Mesenchymal stem cell (in vitro differentiated cells and primary cell): ENCODE measurements at regions not wholly inside any gene's neighbourhood (a gene's known extent, or its start where the extent isn't known, plus 50 kb on each side); places are given as distances from the start of the nearest gene placed in this dataset.

Source experiments
- DNase-seq: peaks from one replicate; pipeline ENCODE4 v3.0.0-alpha.2; 2013
- H2AFZ ChIP-seq: one replicate; pipeline ENCODE4 v1.6.1; 2013; ENCODE audit warnings: low read depth, mild to moderate bottlenecking, control low read depth, inconsistent platforms, low read length, moderate library complexity
- H2AK5ac ChIP-seq: 2 replicates; pipeline ENCODE4 v1.6.1; 2013; ENCODE audit warnings: low read length, moderate library complexity, mild to moderate bottlenecking, inconsistent platforms; ENCODE audit not compliant: severe bottlenecking
- H2BK120ac ChIP-seq: one replicate; pipeline ENCODE4 v1.6.1; 2013; ENCODE audit warnings: low read depth, mild to moderate bottlenecking, inconsistent platforms, low read length, moderate library complexity
- H2BK12ac ChIP-seq, 2 experiments: one replicate each; pipeline ENCODE4 v1.6.1; 2013; ENCODE audit warnings: inconsistent platforms in 2 of 2, low read length in 2 of 2, mild to moderate bottlenecking in 2 of 2, moderate library complexity in 2 of 2, control low read depth in 1 of 2
- H2BK15ac ChIP-seq: one replicate; pipeline ENCODE4 v1.6.1; 2013; ENCODE audit warnings: mild to moderate bottlenecking, low read depth, inconsistent platforms; ENCODE audit not compliant: poor library complexity, severe bottlenecking
- H2BK5ac ChIP-seq: 2 replicates; pipeline ENCODE4 v1.6.1; 2013; ENCODE audit warnings: low read depth, mild to moderate bottlenecking, low read length, control low read depth, inconsistent platforms; ENCODE audit not compliant: poor library complexity, severe bottlenecking
- H3K14ac ChIP-seq, 2 experiments: one replicate each; pipeline ENCODE4 v1.6.1; 2013; ENCODE audit warnings: inconsistent platforms in 2 of 2, low read length in 2 of 2, control low read depth in 1 of 2, mild to moderate bottlenecking in 1 of 2, moderate library complexity in 1 of 2
- H3K18ac ChIP-seq, 2 experiments: one replicate each; pipeline ENCODE4 v1.6.1; 2013; ENCODE audit warnings: inconsistent platforms in 2 of 2, low read length in 2 of 2, control low read depth in 1 of 2, low read depth in 1 of 2, mild to moderate bottlenecking in 1 of 2
- H3K23ac ChIP-seq, 2 experiments: one replicate each; pipeline ENCODE4 v1.6.1; 2013; ENCODE audit warnings: inconsistent platforms in 2 of 2, low read length in 2 of 2, mild to moderate bottlenecking in 2 of 2, moderate library complexity in 2 of 2, control low read depth in 1 of 2
- H3K27ac ChIP-seq: 2 replicates; pipeline ENCODE4 v1.5.1; 2013; ENCODE audit warnings: mild to moderate bottlenecking, moderate library complexity, low read length, control low read depth, inconsistent platforms; ENCODE audit not compliant: poor library complexity, severe bottlenecking
- H3K27me3 ChIP-seq, 2 experiments: 2 replicates each; pipeline versions ENCODE4 v1.6.1 to v1.7.0; 2013; ENCODE audit warnings: low read length in 2 of 2, mild to moderate bottlenecking in 2 of 2, moderate library complexity in 2 of 2, control low read depth in 1 of 2, inconsistent platforms in 1 of 2; ENCODE audit not compliant: control insufficient read depth in 1 of 2, insufficient read depth in 1 of 2
- H3K36me3 ChIP-seq, 2 experiments: 2 replicates each; pipeline versions ENCODE4 v1.6.1 to v1.7.0; 2013; ENCODE audit warnings: low read length in 2 of 2, control low read depth in 1 of 2, inconsistent platforms in 1 of 2, low read depth in 1 of 2, mild to moderate bottlenecking in 1 of 2; ENCODE audit not compliant: insufficient read depth in 2 of 2, control insufficient read depth in 1 of 2
- H3K4ac ChIP-seq, 2 experiments: one replicate each; pipeline ENCODE4 v1.6.1; 2013; ENCODE audit warnings: inconsistent platforms in 2 of 2, low read length in 2 of 2, mild to moderate bottlenecking in 2 of 2, moderate library complexity in 2 of 2, control low read depth in 1 of 2, low read depth in 1 of 2
- H3K4me1 ChIP-seq: 2 replicates; pipeline ENCODE4 v1.6.1; 2013; ENCODE audit warnings: low read depth, low read length, control low read depth; ENCODE audit not compliant: control insufficient read depth, insufficient read depth
- H3K4me2 ChIP-seq: 2 replicates; pipeline ENCODE4 v1.6.1; 2013; ENCODE audit warnings: low read length, mild to moderate bottlenecking, inconsistent platforms; ENCODE audit not compliant: poor library complexity, severe bottlenecking
- H3K4me3 ChIP-seq, 2 experiments: 2 replicates each; pipeline versions ENCODE4 v1.5.1 to v1.7.0; 2013; ENCODE audit warnings: low read length in 2 of 2, mild to moderate bottlenecking in 2 of 2, control low read depth in 1 of 2, low read depth in 1 of 2; ENCODE audit not compliant: insufficient read depth in 1 of 2
- H3K79me1 ChIP-seq: replicated peaks from 2 replicates; pipeline ENCODE4 v1.6.1; 2013; ENCODE audit warnings: mild to moderate bottlenecking, control low read depth, low read length, inconsistent platforms; ENCODE audit not compliant: poor library complexity, severe bottlenecking
- H3K9ac ChIP-seq: 2 replicates; pipeline ENCODE4 v1.7.0; 2013; ENCODE audit warnings: mild to moderate bottlenecking, low read length, moderate library complexity
- H3K9me3 ChIP-seq: 2 replicates; pipeline ENCODE4 v1.7.0; 2013; ENCODE audit warnings: mild to moderate bottlenecking, low read length; ENCODE audit not compliant: control insufficient read depth
- H4K8ac ChIP-seq: one replicate; pipeline ENCODE4 v1.6.1; 2013; ENCODE audit warnings: inconsistent platforms, mild to moderate bottlenecking, low read length, moderate library complexity
- H4K91ac ChIP-seq: one replicate; pipeline ENCODE4 v1.6.1; 2013; ENCODE audit warnings: mild to moderate bottlenecking, low read length, inconsistent platforms
- WGBS: methylation state at CpG from one replicate; pipeline ENCODE4 v1.1.7; 2013; ENCODE audit warnings: mixed read lengths; 5-methylcytosine and 5-hydroxymethylcytosine counted together

- peak overlapping the region in 1 of 2 experiments; percentile 23 for H2BK12ac ChIP-seq
- no peak overlapping the region for H3K4me2 ChIP-seq
- no peak overlapping the region for H2BK5ac ChIP-seq
- no peaks in the 10 kb centered on the region for H3K9me3 ChIP-seq
- no peak overlapping the region for H2BK15ac ChIP-seq
- no peak overlapping the region for H4K8ac ChIP-seq
- no peak overlapping the region for H3K4ac ChIP-seq
- H2AK5ac ChIP-seq, result peak overlapping the region; percentile 34
- peak; percentile 88 for DNase-seq
- no peak overlapping the region for H4K91ac ChIP-seq
- no peak overlapping the region for H3K23ac ChIP-seq
- peak overlapping the region; percentile 16 for H3K27ac ChIP-seq
- no peak overlapping the region for H2AFZ ChIP-seq
- peaks cover 11% of the 10 kb centered on the region for H3K4me1 ChIP-seq
- H2BK120ac ChIP-seq, result no peak overlapping the region
- H3K36me3 ChIP-seq, result no peaks in the 10 kb centered on the region
- no peaks in the 10 kb centered on the region for H3K79me1 ChIP-seq
- no peaks in the 10 kb centered on the region for H3K27me3 ChIP-seq
- H3K9ac ChIP-seq, result peak overlapping the region; percentile 36
- no peak overlapping the region for H3K14ac ChIP-seq
- peak overlapping the region in 1 of 2 experiments; percentile 6 for H3K18ac ChIP-seq
- WGBS, result no CpG with 5 or more reads among the region's 1 CpG
- no peak overlapping the region for H3K4me3 ChIP-seq
Observed at GRCh38 chr11:112318184-112318591, 57.5 kb upstream of the PLET1 start.

- DNase-seq, result no peak
- Histone ChIP-seq H3K4ac (no peak overlapping the region), H3K9me3 (no peaks in the 10 kb centered on the region), H3K4me2 (no peak overlapping the region), H2BK12ac (no peak overlapping the region), H3K79me1 (no peaks in the 10 kb centered on the region), H3K23ac (no peak overlapping the region), H2AK5ac (peak overlapping the region; percentile 34), H3K27ac (peak overlapping the region; percentile 16), H3K14ac (no peak overlapping the region), H3K4me3 (no peak overlapping the region), H3K4me1 (peaks cover 11% of the 10 kb centered on the region), H3K9ac (peak overlapping the region; percentile 36), H2BK120ac (no peak overlapping the region), H3K18ac (no peak overlapping the region), H4K91ac (no peak overlapping the region), H2AFZ (no peak overlapping the region), H2BK15ac (no peak overlapping the region), H3K27me3 (no peaks in the 10 kb centered on the region), H4K8ac (no peak overlapping the region), H2BK5ac (no peak overlapping the region), H3K36me3 (no peaks in the 10 kb centered on the region)
- 100% methylated on average over 1 of the region's 1 CpG for WGBS
Observed at GRCh38 chr11:112318661-112319060, 58.0 kb upstream of the PLET1 start.

- Histone ChIP-seq H3K36me3 (no peaks in the 10 kb centered on the region), H3K9me3 (no peaks in the 10 kb centered on the region), H4K8ac (no peak overlapping the region), H3K18ac (peak overlapping the region; percentile 31 to 41), H4K91ac (no peak overlapping the region), H3K14ac (no peak overlapping the region), H2AK5ac (no peak overlapping the region), H3K4me3 (no peak overlapping the region), H2AFZ (no peak overlapping the region), H3K4me1 (peaks cover 11% of the 10 kb centered on the region), H3K4me2 (no peak overlapping the region), H2BK15ac (no peak overlapping the region), H3K27ac (no peak overlapping the region), H3K9ac (no peak overlapping the region), H2BK120ac (peak overlapping the region; percentile 64), H2BK12ac (no peak overlapping the region), H2BK5ac (no peak overlapping the region), H3K79me1 (no peaks in the 10 kb centered on the region), H3K23ac (no peak overlapping the region), H3K4ac (no peak overlapping the region), H3K27me3 (no peaks in the 10 kb centered on the region)
- WGBS, result 49% methylated on average over 5 of the region's 5 CpGs
- DNase-seq, result peak; percentile 90
Observed at GRCh38 chr11:112320668-112321067, 60.0 kb upstream of the PLET1 start.

- H3K4me1 ChIP-seq, result peaks cover 11% of the 10 kb centered on the region
- no peak overlapping the region for H2BK15ac ChIP-seq
- H3K18ac ChIP-seq, result peak overlapping the region; percentile 49 to 90
- no peak overlapping the region for H3K14ac ChIP-seq
- no peak overlapping the region for H2AK5ac ChIP-seq
- peak; percentile 90 for DNase-seq
- no peak overlapping the region for H2AFZ ChIP-seq
- H4K91ac ChIP-seq, result peak overlapping the region; percentile 24
- no peak overlapping the region for H3K23ac ChIP-seq
- H2BK5ac ChIP-seq, result no peak overlapping the region
- H4K8ac ChIP-seq, result no peak overlapping the region
- H3K4ac ChIP-seq, result peak overlapping the region in 1 of 2 experiments; percentile 57
- H3K9me3 ChIP-seq, result no peaks in the 10 kb centered on the region
- H3K27ac ChIP-seq, result no peak overlapping the region
- H2BK120ac ChIP-seq, result no peak overlapping the region
- no peaks in the 10 kb centered on the region for H3K36me3 ChIP-seq
- 45% methylated on average over 8 of the region's 8 CpGs for WGBS
- H3K79me1 ChIP-seq, result no peaks in the 10 kb centered on the region
- no peak overlapping the region for H3K9ac ChIP-seq
- H2BK12ac ChIP-seq, result peak overlapping the region in 1 of 2 experiments; percentile 56
- no peak overlapping the region for H3K4me3 ChIP-seq
- H3K27me3 ChIP-seq, result no peaks in the 10 kb centered on the region
- no peak overlapping the region for H3K4me2 ChIP-seq
Observed at GRCh38 chr11:112321501-112322172, 61.0 kb upstream of the PLET1 start.
